ENCODE measurements at regions not wholly inside any gene's neighbourhood (a gene's known extent, or its start where the extent isn't known, plus 50 kb on each side); places are given as distances from the start of the nearest gene placed in this dataset.
"Not testable (repeated sequence)": the region's sequence is repeated elsewhere in the genome, so short reads cannot be mapped to it uniquely, and the experiment has no call there.

- no peak for DNase-seq (ENCODE audit: low spot score)
- H3K4me1 Mint-ChIP-seq = peaks cover 14% of the 10 kb centered on the region
- POLR2A ChIA-PET = no interaction called here
These were observed 99.1 kb upstream of the SMAD3 start for GRCh38 chr15:66966256-66966655.

GRCh38 chr15:66968806-66969596 is 96.4 kb upstream of the SMAD3 start:
- Mint-ChIP-seq H3K27me3 (ENCODE audit: low read depth) (no peaks in the 10 kb centered on the region; the same call in 1 of the 2 replicates), H3K4me1 (peaks cover 10% of the 10 kb centered on the region), H3K4me3 (no peak overlapping the region), H3K9me3 (no peaks in the 10 kb centered on the region), H3K36me3 (no peaks in the 10 kb centered on the region), H3K27ac (no peak overlapping the region)
- POLR2A ChIA-PET = no interaction called here
- CTCF ChIA-PET = no interaction called here
- TF ChIP-seq ETV6 (CRISPR knock-in tag; IDR thresholded peaks at IDR 0.05) = no peak
- ATAC-seq = no peak
- DNase-seq (ENCODE audit: low spot score) = no peak

More at GRCh38 chr15:66966256-66966655, 99.1 kb upstream of the SMAD3 start:
- CTCF ChIA-PET = no interaction called here
- no peaks in the 10 kb centered on the region; the same call in 1 of the 2 replicates for H3K27me3 Mint-ChIP-seq (ENCODE audit: low read depth)
- no peaks in the 10 kb centered on the region for H3K9me3 Mint-ChIP-seq
- TF ChIP-seq JUN (CRISPR knock-in tag; IDR thresholded peaks at IDR 0.05) (no peak), ETV6 (CRISPR knock-in tag; IDR thresholded peaks at IDR 0.05) (no peak), ATF1 (CRISPR knock-in tag; IDR thresholded peaks at IDR 0.05) (no peak), SMAD3 (CRISPR knock-in tag; IDR thresholded peaks at IDR 0.05; ENCODE audit: borderline replicate concordance) (no peak), ZNF219 (CRISPR knock-in tag; IDR thresholded peaks at IDR 0.05; ENCODE audit: borderline replicate concordance) (no peak), CREB1 (CRISPR knock-in tag; IDR thresholded peaks at IDR 0.05) (no peak), OVOL2 (CRISPR knock-in tag; IDR thresholded peaks at IDR 0.05; ENCODE audit: borderline replicate concordance) (no peak), ZNF423 (CRISPR knock-in tag; IDR thresholded peaks at IDR 0.05) (no peak)
- no peak overlapping the region for H3K27ac Mint-ChIP-seq
- ATAC-seq = no peak
- H3K36me3 Mint-ChIP-seq = no peaks in the 10 kb centered on the region
- H3K4me3 Mint-ChIP-seq = no peak overlapping the region

DNA sequence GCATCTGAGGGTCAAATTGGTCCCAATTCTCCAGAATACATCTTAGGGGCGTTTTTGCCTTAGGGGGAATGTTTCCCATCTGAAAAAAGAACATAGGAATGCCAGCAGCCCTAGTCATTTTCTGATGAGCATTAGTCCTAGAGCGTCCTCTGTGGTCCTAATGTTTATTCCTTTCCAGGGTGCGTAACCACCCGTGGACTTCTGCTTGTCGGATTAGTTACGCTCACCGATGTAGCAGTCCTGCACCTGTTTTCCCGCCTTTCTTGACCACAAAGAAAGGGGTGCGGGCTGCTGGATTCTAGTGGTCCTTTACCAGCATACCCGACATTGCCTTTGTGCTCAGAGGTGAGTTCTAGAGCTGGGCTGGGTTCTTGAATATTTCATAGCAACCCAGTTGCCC is 91.3 kb upstream of the SMAD3 start:
- CTCF ChIA-PET; H3K36me3 Mint-ChIP-seq; H3K4me3 Mint-ChIP-seq; H3K27ac Mint-ChIP-seq; DNase-seq (ENCODE audit: low spot score); ATAC-seq; H3K27me3 Mint-ChIP-seq (ENCODE audit: low read depth); H3K9me3 Mint-ChIP-seq: not testable (repeated sequence)
- POLR2A ChIA-PET = interaction anchor here (0.6 kb wide), 1 partner anchor 327 kb away, joined by 6 read pairs; no protein-coding TSS in a partner anchor
- peaks cover 23% of the 10 kb centered on the region for H3K4me1 Mint-ChIP-seq

- H3K27ac Mint-ChIP-seq; CTCF ChIA-PET; ATAC-seq; H3K9me3 Mint-ChIP-seq; H3K36me3 Mint-ChIP-seq; H3K4me3 Mint-ChIP-seq; DNase-seq (ENCODE audit: low spot score); POLR2A ChIA-PET; H3K27me3 Mint-ChIP-seq (ENCODE audit: low read depth): not testable (repeated sequence)
- H3K4me1 Mint-ChIP-seq = peaks cover 18% of the 10 kb centered on the region
These were observed 89.2 kb upstream of the SMAD3 start for GRCh38 chr15:66976106-66976640.

DNA sequence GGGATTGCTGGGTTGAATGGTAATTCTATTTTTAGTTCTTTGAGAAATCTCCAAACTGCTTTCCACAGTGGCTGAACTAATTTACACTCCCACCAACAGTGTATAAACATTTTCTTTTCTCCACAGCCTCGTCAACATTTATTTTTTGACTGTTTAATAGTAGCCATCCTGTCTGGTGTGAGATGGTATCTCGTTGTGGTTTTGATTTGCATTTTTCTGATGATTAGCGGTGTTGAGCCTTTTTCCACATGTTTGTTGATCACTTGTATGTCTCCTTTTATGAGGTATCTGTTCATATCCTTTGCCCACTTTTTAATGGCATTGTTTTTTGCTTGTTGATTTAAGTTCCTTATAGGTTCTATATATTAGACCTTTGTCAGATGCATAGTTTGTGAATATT is 85.1 kb upstream of the SMAD3 start:
- not testable (repeated sequence) for H3K27ac Mint-ChIP-seq; DNase-seq (ENCODE audit: low spot score); H3K4me1 Mint-ChIP-seq; H3K36me3 Mint-ChIP-seq; ATAC-seq; H3K4me3 Mint-ChIP-seq; H3K27me3 Mint-ChIP-seq (ENCODE audit: low read depth)
- H3K9me3 Mint-ChIP-seq = peaks cover 17% of the 10 kb centered on the region
- POLR2A ChIA-PET = interaction anchor here (0.6 kb wide), 1 partner anchor 321 kb away, joined by 7 read pairs; no protein-coding TSS in a partner anchor
- CTCF ChIA-PET = interaction anchor here (1.0 kb wide), 1 partner anchor 34 kb away, joined by 4 read pairs; no protein-coding TSS in a partner anchor

- ATAC-seq (peak; percentile 20; the same call in 1 of the 2 replicates), DNase-seq (ENCODE audit: low spot score) (no peak)
- CTCF ChIA-PET = no interaction called here
- POLR2A ChIA-PET = no interaction called here
- H3K27ac Mint-ChIP-seq = no peak overlapping the region
- H3K36me3 Mint-ChIP-seq = no peaks in the 10 kb centered on the region
- H3K27me3 Mint-ChIP-seq (ENCODE audit: low read depth) = peaks cover 3% of the 10 kb centered on the region; the same call in 1 of the 2 replicates
- no peak overlapping the region for H3K4me3 Mint-ChIP-seq
- H3K4me1 Mint-ChIP-seq = peaks cover 5% of the 10 kb centered on the region; the same call in 1 of the 2 replicates
- H3K9me3 Mint-ChIP-seq = peaks cover 14% of the 10 kb centered on the region
- no peak for TF ChIP-seq MXD4 (CRISPR knock-in tag; IDR thresholded peaks at IDR 0.05; ENCODE audit: borderline replicate concordance)
- TF ChIP-seq ZNF396 (CRISPR knock-in tag; IDR thresholded peaks at IDR 0.05; ENCODE audit: borderline replicate concordance) = no peak
- no peak for TF ChIP-seq NR3C1 (CRISPR knock-in tag; conservative IDR thresholded peaks at IDR 0.05; ENCODE audit: low read depth)
- no peak for TF ChIP-seq STAT6 (CRISPR knock-in tag; conservative IDR thresholded peaks at IDR 0.05; ENCODE audit: low read depth)
- TF ChIP-seq, protein P1, sequence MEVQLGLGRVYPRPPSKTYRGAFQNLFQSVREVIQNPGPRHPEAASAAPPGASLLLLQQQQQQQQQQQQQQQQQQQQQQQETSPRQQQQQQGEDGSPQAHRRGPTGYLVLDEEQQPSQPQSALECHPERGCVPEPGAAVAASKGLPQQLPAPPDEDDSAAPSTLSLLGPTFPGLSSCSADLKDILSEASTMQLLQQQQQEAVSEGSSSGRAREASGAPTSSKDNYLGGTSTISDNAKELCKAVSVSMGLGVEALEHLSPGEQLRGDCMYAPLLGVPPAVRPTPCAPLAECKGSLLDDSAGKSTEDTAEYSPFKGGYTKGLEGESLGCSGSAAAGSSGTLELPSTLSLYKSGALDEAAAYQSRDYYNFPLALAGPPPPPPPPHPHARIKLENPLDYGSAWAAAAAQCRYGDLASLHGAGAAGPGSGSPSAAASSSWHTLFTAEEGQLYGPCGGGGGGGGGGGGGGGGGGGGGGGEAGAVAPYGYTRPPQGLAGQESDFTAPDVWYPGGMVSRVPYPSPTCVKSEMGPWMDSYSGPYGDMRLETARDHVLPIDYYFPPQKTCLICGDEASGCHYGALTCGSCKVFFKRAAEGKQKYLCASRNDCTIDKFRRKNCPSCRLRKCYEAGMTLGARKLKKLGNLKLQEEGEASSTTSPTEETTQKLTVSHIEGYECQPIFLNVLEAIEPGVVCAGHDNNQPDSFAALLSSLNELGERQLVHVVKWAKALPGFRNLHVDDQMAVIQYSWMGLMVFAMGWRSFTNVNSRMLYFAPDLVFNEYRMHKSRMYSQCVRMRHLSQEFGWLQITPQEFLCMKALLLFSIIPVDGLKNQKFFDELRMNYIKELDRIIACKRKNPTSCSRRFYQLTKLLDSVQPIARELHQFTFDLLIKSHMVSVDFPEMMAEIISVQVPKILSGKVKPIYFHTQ (CRISPR knock-in tag; IDR thresholded peaks at IDR 0.05) = no peak
- no peak for TF ChIP-seq ATF1 (CRISPR knock-in tag; IDR thresholded peaks at IDR 0.05)
- TF ChIP-seq FOXP1 (CRISPR knock-in tag; IDR thresholded peaks at IDR 0.05; ENCODE audit: borderline replicate concordance) = no peak
- TF ChIP-seq, protein P2, sequence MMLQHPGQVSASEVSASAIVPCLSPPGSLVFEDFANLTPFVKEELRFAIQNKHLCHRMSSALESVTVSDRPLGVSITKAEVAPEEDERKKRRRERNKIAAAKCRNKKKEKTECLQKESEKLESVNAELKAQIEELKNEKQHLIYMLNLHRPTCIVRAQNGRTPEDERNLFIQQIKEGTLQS (CRISPR knock-in tag; conservative IDR thresholded peaks at IDR 0.05) = no peak
- TF ChIP-seq OVOL2 (CRISPR knock-in tag; IDR thresholded peaks at IDR 0.05; ENCODE audit: borderline replicate concordance) = no peak
These were observed 83.6 kb upstream of the SMAD3 start for GRCh38 chr15:66981771-66982170.
